ENCODE measurements at regions not wholly inside any gene's neighbourhood (a gene's known extent, or its start where the extent isn't known, plus 50 kb on each side); places are given as distances from the start of the nearest gene placed in this dataset.

- TF ChIP-seq EZH2 (IDR thresholded peaks at IDR 0.05; ENCODE audit: borderline replicate concordance, low read length) (no peak), CTCF (conservative IDR thresholded peaks at IDR 0.05 in 1 of 2, IDR thresholded peaks at IDR 0.05 in 1 of 2; ENCODE audit: extremely low read depth in 1 of 2, insufficient read depth in 1 of 2, low read depth in 1 of 2, low read length in 2 of 2) (no peak)
Measured at GRCh38 chr6:90719321-90720195, 132.7 kb upstream of the MAP3K7 start.

Measured in mammary epithelial cell (primary cell).